ENCODE measurements at regions not wholly inside any gene's neighbourhood (a gene's known extent, or its start where the extent isn't known, plus 50 kb on each side); places are given as distances from the start of the nearest gene placed in this dataset.
"Not testable (repeated sequence)": the region's sequence is repeated elsewhere in the genome, so short reads cannot be mapped to it uniquely, and the experiment has no call there.

GRCh38 chr5:126280846-126281245 lies 142.4 kb upstream of the GRAMD2B start:
- intact Hi-C loops (cut with DNase I) = no loop called here
- Histone ChIP-seq H3K4me3 (no peak overlapping the region), H3K4me1 (no peaks in the 10 kb centered on the region), H3K27me3 (ENCODE audit: low read depth) (no peaks in the 10 kb centered on the region), H3K27ac (no peak overlapping the region), H3K9me3 (no peaks in the 10 kb centered on the region), H3K36me3 (no peaks in the 10 kb centered on the region)
- TF ChIP-seq CTCF (IDR thresholded peaks at IDR 0.05) = no peak
- no peak for ATAC-seq
- no peak for DNase-seq

- ATAC-seq (no peak), DNase-seq (no peak)
- no peak for TF ChIP-seq CTCF (IDR thresholded peaks at IDR 0.05)
- Histone ChIP-seq H3K36me3 (no peaks in the 10 kb centered on the region), H3K4me1 (no peaks in the 10 kb centered on the region), H3K9me3 (no peaks in the 10 kb centered on the region), H3K27ac (no peak overlapping the region), H3K4me3 (no peak overlapping the region), H3K27me3 (ENCODE audit: low read depth) (no peaks in the 10 kb centered on the region)
- intact Hi-C loops (cut with DNase I) = no loop called here
Measured at GRCh38 chr5:126284977-126285696, 138.1 kb upstream of the GRAMD2B start.

- H3K36me3 ChIP-seq; DNase-seq; H3K27ac ChIP-seq; H3K4me1 ChIP-seq; H3K4me3 ChIP-seq; H3K27me3 ChIP-seq (ENCODE audit: low read depth); ATAC-seq; intact Hi-C loops (cut with DNase I); H3K9me3 ChIP-seq: not testable (repeated sequence)
Measured at GRCh38 chr5:126296121-126296520, 127.1 kb upstream of the GRAMD2B start.

GRCh38 chr5:126300293-126300692 lies 122.9 kb upstream of the GRAMD2B start:
- no peak overlapping the region for H3K27ac ChIP-seq
- intact Hi-C loops (cut with DNase I) = no loop called here
- no peaks in the 10 kb centered on the region for H3K9me3 ChIP-seq
- TF ChIP-seq CTCF (IDR thresholded peaks at IDR 0.05) = no peak
- H3K36me3 ChIP-seq = no peaks in the 10 kb centered on the region
- DNase-seq (no peak), ATAC-seq (no peak)
- H3K27me3 ChIP-seq (ENCODE audit: low read depth) = no peaks in the 10 kb centered on the region
- no peak overlapping the region for H3K4me3 ChIP-seq
- no peaks in the 10 kb centered on the region for H3K4me1 ChIP-seq

- TF ChIP-seq CTCF (IDR thresholded peaks at IDR 0.05) = no peak
- intact Hi-C loops (cut with DNase I) = no loop called here
- Histone ChIP-seq H3K4me1 (no peaks in the 10 kb centered on the region), H3K9me3 (no peaks in the 10 kb centered on the region), H3K27ac (no peak overlapping the region), H3K4me3 (no peak overlapping the region), H3K36me3 (no peaks in the 10 kb centered on the region), H3K27me3 (ENCODE audit: low read depth) (no peaks in the 10 kb centered on the region)
- no peak for DNase-seq
- no peak for ATAC-seq
Measured at GRCh38 chr5:126301056-126301455, 122.2 kb upstream of the GRAMD2B start.

GRCh38 chr5:126309860-126310259 lies 113.3 kb upstream of the GRAMD2B start:
- Histone ChIP-seq H3K36me3 (no peaks in the 10 kb centered on the region), H3K27me3 (ENCODE audit: low read depth) (no peaks in the 10 kb centered on the region), H3K27ac (no peak overlapping the region), H3K4me1 (no peaks in the 10 kb centered on the region), H3K4me3 (no peak overlapping the region), H3K9me3 (no peaks in the 10 kb centered on the region)
- intact Hi-C loops (cut with DNase I) = no loop called here
- DNase-seq (no peak), ATAC-seq (peak in 1 of 2 donors; percentile 35)
- no peak for TF ChIP-seq CTCF (IDR thresholded peaks at IDR 0.05)
